K562 (cell line): ENCODE measurements at regions not wholly inside any gene's neighbourhood (a gene's known extent, or its start where the extent isn't known, plus 50 kb on each side); places are given as distances from the start of the nearest gene placed in this dataset.

Experiments
- ATAC-seq: fragments of 200-7000 bp; cut with Tn5 transposase; 3 replicates; pipeline ENCODE4 v1.9.1; 2020; ENCODE audit warnings: moderate library complexity
- BruUV-seq: library from RNA; stranded (reverse); fragments of 400-500 nt; replicated peaks from 2 replicates; lab custom pipeline; 2021; lab: Mats Ljungman, UMichigan
- CTCF ChIA-PET: fragments of 300-600 bp; formaldehyde crosslinking; extraction: SDS; loops from one replicate; lab custom pipeline; 2021; ENCODE audit warnings: low intra/inter-chr PET ratio; lab: Yijun Ruan, JAX
- POLR2A ChIA-PET: fragments of 300-600, 350-650 bp; sonication (Branson Sonifier 250); formaldehyde crosslinking; extraction: SDS; loops from one replicate; lab custom pipeline; 2021; ENCODE audit warnings: antibody characterized with exemption, inconsistent platforms; lab: Yijun Ruan, JAX
- DNase-seq, 4 experiments: peaks; one replicate each; pipeline versions ENCODE4 v3.0.0 to v3.0.0-alpha.2; 2011 to 2018; ENCODE audit warnings: low spot score in 3 of 4, mixed read lengths in 3 of 4; ENCODE audit errors: extremely low read depth in 1 of 4
- FAIRE-seq: peaks from 2 replicates; lab custom pipeline; 2011; peaks lifted over from hg19 to GRCh38; lab: Jason Lieb, UNC
- H2AFZ ChIP-seq: 2 replicates; pipeline ENCODE4 v1.6.0; 2011; ENCODE audit warnings: low read depth, low read length, control low read depth, inconsistent platforms
- H3K27ac ChIP-seq: fragments of 200-600 bp; 3 replicates; pipeline ENCODE4 v1.8.0; 2011; ENCODE audit warnings: low read depth, mild to moderate bottlenecking, control low read depth, inconsistent platforms, low read length, moderate library complexity, mixed read lengths; ENCODE audit errors: extremely low read depth
- H3K27me3 ChIP-seq, 2 experiments: fragments of 300-600 bp in 1 of 2; 2 replicates in 1 of 2; 3 replicates in 1 of 2; pipeline versions ENCODE4 v1.6.0 to v1.8.0; 2011; ENCODE audit warnings: inconsistent platforms in 2 of 2, low read length in 2 of 2, mild to moderate bottlenecking in 1 of 2, mixed read lengths in 1 of 2, moderate library complexity in 1 of 2; ENCODE audit not compliant: control insufficient read depth in 2 of 2, insufficient read depth in 2 of 2
- H3K36me3 ChIP-seq: fragments of 300-600 bp; 3 replicates; pipeline ENCODE4 v1.8.0; 2011; ENCODE audit warnings: mild to moderate bottlenecking, low read length, inconsistent platforms; ENCODE audit not compliant: control insufficient read depth, insufficient read depth
- H3K4me1 ChIP-seq, 2 experiments: fragments of 200-600 bp in 1 of 2; replicated peaks in 1 of 2; 2 replicates in 1 of 2; 3 replicates in 1 of 2; pipeline versions ENCODE4 v1.5.1 to v1.8.0; 2011; ENCODE audit warnings: inconsistent platforms in 2 of 2, low read length in 2 of 2, mild to moderate bottlenecking in 1 of 2, mixed read lengths in 1 of 2, moderate library complexity in 1 of 2; ENCODE audit not compliant: control insufficient read depth in 2 of 2, insufficient read depth in 2 of 2
- H3K4me2 ChIP-seq: 2 replicates; pipeline ENCODE4 v1.6.1; 2011; ENCODE audit warnings: low read length, control low read depth, inconsistent platforms, mixed read lengths; ENCODE audit not compliant: insufficient read depth
- H3K4me3 ChIP-seq: fragments of 200-600 bp; sonication (generic), shearing (Covaris generic); 2 replicates; pipeline ENCODE4 v1.5.1; 2016; ENCODE audit warnings: control low read depth, inconsistent platforms
- H3K79me2 ChIP-seq: fragments of 200-600 bp; 3 replicates; pipeline ENCODE4 v1.8.0; 2011; ENCODE audit warnings: low read length, inconsistent platforms; ENCODE audit not compliant: control insufficient read depth, insufficient read depth
- H3K9ac ChIP-seq, 2 experiments: 2 replicates each; pipeline versions ENCODE4 v1.6.0 to v1.6.1; 2011; ENCODE audit warnings: low read depth in 2 of 2, low read length in 2 of 2, control low read depth in 1 of 2, inconsistent platforms in 1 of 2, mild to moderate bottlenecking in 1 of 2, mixed read lengths in 1 of 2; ENCODE audit not compliant: insufficient read depth in 1 of 2
- H3K9me1 ChIP-seq: one replicate; pipeline ENCODE4 v1.6.0; 2011; ENCODE audit warnings: inconsistent platforms, mild to moderate bottlenecking, low read length, moderate library complexity; ENCODE audit not compliant: control insufficient read depth, insufficient read depth
- H3K9me3 ChIP-seq: replicated peaks from 2 replicates; pipeline ENCODE4 v1.5.1; 2011; ENCODE audit warnings: low read depth, low read length, inconsistent platforms; ENCODE audit not compliant: control insufficient read depth, insufficient read depth
- H4K20me1 ChIP-seq: replicated peaks from 2 replicates; pipeline ENCODE4 v1.6.1; 2011; ENCODE audit warnings: low read length, inconsistent platforms, mixed read lengths; ENCODE audit not compliant: control insufficient read depth, insufficient read depth
- CREBBP ChIP-seq: IDR thresholded peaks from one replicate; pipeline ENCODE4 v1.6.1; 2012; ENCODE audit warnings: low read depth, mild to moderate bottlenecking, control low read depth, inconsistent platforms, low read length
- EP300 ChIP-seq: IDR thresholded peaks from 2 replicates; pipeline ENCODE4 v1.6.1; 2012; ENCODE audit warnings: low read length, improper control_type of control experiment
- FUS ChIP-seq: fragments of 200-400 bp; formaldehyde crosslinking; optimal IDR thresholded peaks from 2 replicates; pipeline ENCODE3; 2017; ENCODE audit warnings: low read depth, low read length
- KDM1A ChIP-seq, 2 experiments: fragments of 450-650 bp; IDR thresholded peaks; 2 replicates each; pipeline ENCODE4 v1.6.1; 2016; ENCODE audit warnings: mild to moderate bottlenecking in 2 of 2
- PRPF4 ChIP-seq: fragments of 200-400 bp; formaldehyde crosslinking; IDR thresholded peaks from one replicate; pipeline ENCODE4 v1.6.1; 2017; ENCODE audit warnings: low read length, low read depth, mild to moderate bottlenecking; ENCODE audit not compliant: insufficient read depth, poor library complexity, severe bottlenecking
- RBM34 ChIP-seq: fragments of 200-400 bp; formaldehyde crosslinking; IDR thresholded peaks from 2 replicates; pipeline ENCODE4 v1.6.1; 2018; ENCODE audit warnings: low read length, borderline replicate concordance; ENCODE audit not compliant: insufficient read depth
- SMAD3 ChIP-seq: fragments of 450-650 bp; formaldehyde crosslinking; conservative IDR thresholded peaks from 2 replicates; pipeline ENCODE4 v1.4.0; 2020; ENCODE audit warnings: mild to moderate bottlenecking
- ZNF133 ChIP-seq: fragments of 250-450 bp; sonication (Bioruptor Pico); IDR thresholded peaks from 2 replicates; pipeline ENCODE4 v1.4.0; 2020; ENCODE audit warnings: mild to moderate bottlenecking
- ZNF239 ChIP-seq: fragments of 250-450 bp; sonication (Bioruptor Pico); IDR thresholded peaks from 2 replicates; pipeline ENCODE4 v1.4.0; 2020; ENCODE audit warnings: mild to moderate bottlenecking
- ZNF311 ChIP-seq: fragments of 250-450 bp; sonication (Bioruptor Pico); IDR thresholded peaks from 2 replicates; pipeline ENCODE4 v1.4.0; 2020; ENCODE audit warnings: mild to moderate bottlenecking, moderate library complexity
- ZNF324 ChIP-seq: fragments of 250-450 bp; sonication (Bioruptor Pico); IDR thresholded peaks from 2 replicates; pipeline ENCODE4 v1.4.0; 2020; ENCODE audit warnings: mild to moderate bottlenecking
- ZNF431 ChIP-seq: sonication (generic); formaldehyde crosslinking; IDR thresholded peaks from 2 replicates; pipeline ENCODE4 v1.8.0; 2022; ENCODE audit warnings: mild to moderate bottlenecking, missing genetic modification reagents
- WGBS: fragments of 100-300 bp; shearing (Covaris generic); methylation state at CpG from one replicate; pipeline ENCODE4 v1.1.6; 2016; ENCODE audit warnings: low coverage, mixed read lengths; ENCODE audit not compliant: insufficient coverage; ENCODE audit errors: missing lambda C conversion rate; 5-methylcytosine and 5-hydroxymethylcytosine counted together
- in situ Hi-C: fragments of 300-500 bp; cut with MboI; formaldehyde crosslinking; loops from 4 replicates; pipeline ENCODE4 v1.15.0; 2018; ENCODE audit warnings: inconsistent platforms, mixed read lengths
- intact Hi-C: fragments of 100-400 bp; cut with micrococcal nuclease; formaldehyde crosslinking; loops from 2 replicates; pipeline ENCODE4 v1.14.2; 2022
- TF ChIP-seq, protein P1 (sequence below): IDR thresholded peaks from 2 replicates; pipeline ENCODE4 v1.6.1; 2011; ENCODE audit not compliant: insufficient read length; ENCODE audit errors: extremely low read depth
- TF ChIP-seq, protein P2 (sequence below): sonication (generic); formaldehyde crosslinking; IDR thresholded peaks from 2 replicates; pipeline ENCODE4 v1.8.1; 2023; ENCODE audit warnings: mild to moderate bottlenecking, missing genetic modification reagents

- Histone ChIP-seq H3K4me3 (no peak overlapping the region), H3K4me1 (peaks cover 4 to 5% of the 10 kb centered on the region in 2 experiments; a peak in 3 of 5 replicates), H3K27ac (no peak overlapping the region), H3K9me3 (no peaks in the 10 kb centered on the region), H3K27me3 (no peaks in the 10 kb centered on the region), H3K36me3 (no peaks in the 10 kb centered on the region), H4K20me1 (no peaks in the 10 kb centered on the region), H3K9ac (no peak overlapping the region), H3K9me1 (no peaks in the 10 kb centered on the region), H3K79me2 (no peaks in the 10 kb centered on the region), H2AFZ (no peak overlapping the region), H3K4me2 (no peak overlapping the region)
- in situ Hi-C loops, result no loop called here
- TF ChIP-seq ZNF311 (CRISPR knock-in tag) (no peak), SMAD3 (CRISPR knock-in tag) (no peak), ZNF133 (CRISPR knock-in tag) (no peak), ZNF431 (CRISPR knock-in tag) (no peak), RBM34 (no peak), PRPF4 (no peak), FUS (no peak), EP300 (no peak), KDM1A (IDR thresholded peaks at IDR 0.05) (no peak), ZNF239 (no peak), CREBBP (no peak), ZNF324 (CRISPR knock-in tag) (no peak)
- TF ChIP-seq, protein P1, sequence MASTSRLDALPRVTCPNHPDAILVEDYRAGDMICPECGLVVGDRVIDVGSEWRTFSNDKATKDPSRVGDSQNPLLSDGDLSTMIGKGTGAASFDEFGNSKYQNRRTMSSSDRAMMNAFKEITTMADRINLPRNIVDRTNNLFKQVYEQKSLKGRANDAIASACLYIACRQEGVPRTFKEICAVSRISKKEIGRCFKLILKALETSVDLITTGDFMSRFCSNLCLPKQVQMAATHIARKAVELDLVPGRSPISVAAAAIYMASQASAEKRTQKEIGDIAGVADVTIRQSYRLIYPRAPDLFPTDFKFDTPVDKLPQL, result no peak
- TF ChIP-seq, protein P2, sequence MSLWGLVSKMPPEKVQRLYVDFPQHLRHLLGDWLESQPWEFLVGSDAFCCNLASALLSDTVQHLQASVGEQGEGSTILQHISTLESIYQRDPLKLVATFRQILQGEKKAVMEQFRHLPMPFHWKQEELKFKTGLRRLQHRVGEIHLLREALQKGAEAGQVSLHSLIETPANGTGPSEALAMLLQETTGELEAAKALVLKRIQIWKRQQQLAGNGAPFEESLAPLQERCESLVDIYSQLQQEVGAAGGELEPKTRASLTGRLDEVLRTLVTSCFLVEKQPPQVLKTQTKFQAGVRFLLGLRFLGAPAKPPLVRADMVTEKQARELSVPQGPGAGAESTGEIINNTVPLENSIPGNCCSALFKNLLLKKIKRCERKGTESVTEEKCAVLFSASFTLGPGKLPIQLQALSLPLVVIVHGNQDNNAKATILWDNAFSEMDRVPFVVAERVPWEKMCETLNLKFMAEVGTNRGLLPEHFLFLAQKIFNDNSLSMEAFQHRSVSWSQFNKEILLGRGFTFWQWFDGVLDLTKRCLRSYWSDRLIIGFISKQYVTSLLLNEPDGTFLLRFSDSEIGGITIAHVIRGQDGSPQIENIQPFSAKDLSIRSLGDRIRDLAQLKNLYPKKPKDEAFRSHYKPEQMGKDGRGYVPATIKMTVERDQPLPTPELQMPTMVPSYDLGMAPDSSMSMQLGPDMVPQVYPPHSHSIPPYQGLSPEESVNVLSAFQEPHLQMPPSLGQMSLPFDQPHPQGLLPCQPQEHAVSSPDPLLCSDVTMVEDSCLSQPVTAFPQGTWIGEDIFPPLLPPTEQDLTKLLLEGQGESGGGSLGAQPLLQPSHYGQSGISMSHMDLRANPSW (CRISPR knock-in tag), result no peak
- ChIA-PET POLR2A (no interaction called here), CTCF (no interaction called here)
- no peak for ATAC-seq
- 2% methylated on average over 3 of the region's 3 CpGs for WGBS
- intact Hi-C loops, result no loop called here
- BruUV-seq, result no TSS peak
- FAIRE-seq, result no peak
- no peak for DNase-seq
Measured at GRCh38 chr10:84074521-84074920, 64.8 kb upstream of the GHITM start.
